ENCODE measurements at regions not wholly inside any gene's neighbourhood (a gene's known extent, or its start where the extent isn't known, plus 50 kb on each side); places are given as distances from the start of the nearest gene placed in this dataset.
A peak's percentile ranks its signal among the peaks of the same experiment; 100 is the strongest.
"Not testable (repeated sequence)": the region's sequence is repeated elsewhere in the genome, so short reads cannot be mapped to it uniquely, and the experiment has no call there.

DNA sequence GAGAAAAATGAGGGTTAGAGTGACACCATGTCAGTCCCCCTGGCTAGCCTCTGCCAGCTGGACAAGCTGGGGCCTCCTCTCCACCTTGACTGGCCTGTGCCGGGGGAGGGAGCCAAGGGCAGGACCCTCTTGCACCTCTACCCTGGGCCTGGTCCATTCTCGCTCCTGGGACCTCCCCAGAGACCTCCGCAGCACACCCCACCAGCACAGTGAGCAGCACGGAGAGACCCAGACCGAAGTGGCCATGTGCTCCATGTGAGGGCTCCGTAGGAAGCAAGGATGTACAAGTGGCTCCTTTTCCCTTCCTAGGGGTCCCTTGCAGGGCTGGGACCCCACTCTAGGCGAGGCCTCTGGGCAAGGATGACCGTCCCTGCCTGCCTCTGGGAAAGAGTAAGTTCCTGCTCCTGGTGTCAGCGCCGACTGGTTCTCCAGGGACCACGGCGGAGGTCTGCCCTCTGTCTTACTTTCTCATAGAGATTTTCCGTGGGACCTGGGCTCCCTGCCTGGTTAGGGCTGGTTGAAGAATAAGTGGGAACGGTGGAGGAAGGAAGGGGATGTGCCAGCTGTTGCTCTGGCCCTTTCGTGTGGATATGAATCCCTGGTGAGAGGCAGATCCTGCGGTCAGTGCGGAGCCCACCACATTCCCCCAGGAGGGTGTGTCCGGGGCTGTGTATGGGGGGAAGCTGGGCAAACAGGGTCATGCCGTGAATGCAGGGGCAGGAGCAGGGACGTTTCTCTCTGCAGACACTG, 124.2 kb downstream of the METRNL start:
- no peak for DNase-seq (ENCODE audit: low read depth)

- no peak for DNase-seq (ENCODE audit: low read depth)
These were observed 124.9 kb downstream of the METRNL start for GRCh38 chr17:83204230-83204725.

GRCh38 chr17:83204736-83205386, 125.5 kb downstream of the METRNL start:
- not testable (repeated sequence) for DNase-seq (ENCODE audit: low read depth)

DNA sequence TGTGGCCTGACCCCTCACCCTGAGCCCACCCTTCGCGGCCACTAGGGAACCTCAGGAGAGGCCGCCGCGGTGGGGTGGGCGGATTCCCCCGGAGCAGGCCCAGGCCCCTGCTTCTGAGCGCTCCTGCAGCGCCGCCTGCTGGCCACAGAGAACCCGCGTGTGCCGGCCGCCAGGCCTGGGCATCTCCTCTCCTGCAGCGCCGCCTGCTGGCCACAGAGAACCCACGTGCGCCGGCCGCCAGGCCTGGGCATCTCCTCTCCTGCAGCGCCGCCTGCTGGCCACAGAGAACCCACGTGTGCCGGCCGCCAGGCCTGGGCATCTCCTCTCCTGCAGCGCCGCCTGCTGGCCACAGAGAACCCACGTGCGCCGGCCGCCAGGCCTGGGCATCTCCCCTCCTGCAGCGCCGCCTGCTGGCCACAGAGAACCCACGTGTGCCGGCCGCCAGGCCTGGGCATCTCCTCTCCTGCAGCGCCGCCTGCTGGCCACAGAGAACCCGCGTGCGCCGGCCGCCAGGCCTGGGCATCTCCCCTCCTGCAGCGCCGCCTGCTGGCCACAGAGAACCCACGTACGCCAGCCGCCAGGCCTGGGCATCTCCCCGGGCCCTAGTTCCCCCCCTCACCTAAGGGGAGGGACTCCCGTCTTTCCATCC, 126.1 kb downstream of the METRNL start:
- peak; percentile 37 for DNase-seq (ENCODE audit: low read depth)

GRCh38 chr17:83206036-83206394, 126.6 kb downstream of the METRNL start:
- DNase-seq (ENCODE audit: low read depth) = not testable (repeated sequence)

GRCh38 chr17:83206819-83207588, 127.6 kb downstream of the METRNL start:
- not testable (repeated sequence) for DNase-seq (ENCODE audit: low read depth)

GRCh38 chr17:83247001-83247400, 167.6 kb downstream of the METRNL start:
- not testable (repeated sequence) for DNase-seq (ENCODE audit: low read depth)

Data from amniotic epithelial cell (primary cell).